Endothelial cell of umbilical vein (primary cell): ENCODE measurements at regions not wholly inside any gene's neighbourhood (a gene's known extent, or its start where the extent isn't known, plus 50 kb on each side); places are given as distances from the start of the nearest gene placed in this dataset.

Experiments
- BruUV-seq: library from RNA; stranded (reverse); fragments of 400-500 nt; replicated peaks from 2 replicates; lab custom pipeline; 2021; lab: Mats Ljungman, UMichigan
- CTCF ChIA-PET: fragments of 300-600, 350-600 bp; sonication (Branson Sonifier 250); formaldehyde crosslinking; loops from one replicate; lab custom pipeline; 2021; ENCODE audit warnings: antibody characterized with exemption, inconsistent platforms; lab: Charles Lee
- POLR2A ChIA-PET: fragments of 300-600, 350-600 bp; sonication (Branson Sonifier 250); formaldehyde crosslinking; loops from one replicate; lab custom pipeline; 2021; ENCODE audit warnings: antibody characterized with exemption, inconsistent platforms; lab: Charles Lee
- DNase-seq: peaks from one replicate; pipeline ENCODE4 v3.0.0-alpha.2; 2011; ENCODE audit warnings: low read depth, low spot score
- FAIRE-seq: peaks from 2 replicates; lab custom pipeline; 2011; peaks lifted over from hg19 to GRCh38; lab: Jason Lieb, UNC
- H2AFZ ChIP-seq: 2 replicates; pipeline ENCODE4 v1.6.0; 2012; ENCODE audit warnings: low read depth, low read length, control low read depth, inconsistent platforms
- H3K27ac ChIP-seq: 2 replicates; pipeline ENCODE4 v1.5.1; 2011; ENCODE audit warnings: low read depth, mild to moderate bottlenecking, control low read depth, low read length, moderate library complexity; ENCODE audit not compliant: insufficient read depth
- H3K27me3 ChIP-seq, 2 experiments: 2 replicates each; pipeline versions ENCODE4 v1.6.0 to v1.6.1; 2011; ENCODE audit warnings: low read length in 2 of 2, mixed read lengths in 1 of 2; ENCODE audit not compliant: control insufficient read depth in 2 of 2, insufficient read depth in 2 of 2
- H3K36me3 ChIP-seq, 2 experiments: 2 replicates in 1 of 2; 3 replicates in 1 of 2; pipeline ENCODE4 v1.5.1; 2011; ENCODE audit warnings: low read length in 2 of 2, mild to moderate bottlenecking in 1 of 2, moderate library complexity in 1 of 2; ENCODE audit not compliant: control insufficient read depth in 2 of 2, insufficient read depth in 2 of 2; ENCODE audit errors: extremely low read depth in 1 of 2
- H3K4me1 ChIP-seq: 3 replicates; pipeline ENCODE4 v1.5.1; 2011; ENCODE audit warnings: mild to moderate bottlenecking, low read length; ENCODE audit not compliant: control insufficient read depth, insufficient read depth; ENCODE audit errors: extremely low read depth
- H3K4me2 ChIP-seq: 2 replicates; pipeline ENCODE4 v1.6.1; 2011; ENCODE audit warnings: low read length, control low read depth, mixed read lengths; ENCODE audit not compliant: insufficient read depth
- H3K4me3 ChIP-seq, 3 experiments: fragments of 200-600 bp in 1 of 3; sonication (generic), shearing (Covaris generic) in 1 of 3; replicated peaks in 1 of 3; 2 replicates each; pipeline ENCODE4 v1.5.1; 2011 to 2016; ENCODE audit warnings: control low read depth in 3 of 3, low read length in 3 of 3, mild to moderate bottlenecking in 2 of 3, inconsistent platforms in 1 of 3, low read depth in 1 of 3, moderate library complexity in 1 of 3; ENCODE audit not compliant: insufficient read depth in 1 of 3
- H3K79me2 ChIP-seq: 2 replicates; pipeline ENCODE4 v1.6.0; 2012; ENCODE audit warnings: low read length, inconsistent platforms; ENCODE audit not compliant: control insufficient read depth, insufficient read depth
- H3K9ac ChIP-seq: replicated peaks from 2 replicates; pipeline ENCODE3; 2011; ENCODE audit warnings: low read length, control low read depth; ENCODE audit not compliant: insufficient read depth; ENCODE audit errors: extremely low read depth
- H3K9me1 ChIP-seq: replicated peaks from 3 replicates; pipeline ENCODE4 v1.6.0; 2011; ENCODE audit warnings: mild to moderate bottlenecking, low read length; ENCODE audit not compliant: control insufficient read depth, insufficient read depth; ENCODE audit errors: extremely low read depth
- H3K9me3 ChIP-seq: replicated peaks from 2 replicates; pipeline ENCODE4 v1.5.1; 2012; ENCODE audit warnings: low read length, inconsistent platforms; ENCODE audit not compliant: control insufficient read depth, insufficient read depth
- H4K20me1 ChIP-seq: replicated peaks from 2 replicates; pipeline ENCODE3; 2011; ENCODE audit warnings: mild to moderate bottlenecking, low read length; ENCODE audit not compliant: control insufficient read depth, insufficient read depth; ENCODE audit errors: extremely low read depth
- GATA2 ChIP-seq: IDR thresholded peaks from 2 replicates; pipeline ENCODE4 v1.7.0; 2011; ENCODE audit warnings: low read depth, mild to moderate bottlenecking, moderate library complexity, mixed read lengths, low read length; ENCODE audit not compliant: insufficient read length, insufficient read depth
- MYC ChIP-seq: IDR thresholded peaks from one replicate; pipeline ENCODE4 v1.6.1; 2011; ENCODE audit warnings: mild to moderate bottlenecking, low read depth, low read length
- dilution Hi-C: fragments of 300-500 bp; cut with MboI; formaldehyde crosslinking; loops from one replicate; pipeline ENCODE4 v1.15.0; 2019; ENCODE audit warnings: low sequenced_read_pairs; ENCODE audit not compliant: extremely low pct_ligation_motif_present
- intact Hi-C: fragments of 100-400 bp; cut with micrococcal nuclease; formaldehyde crosslinking; loops from one replicate; pipeline ENCODE4 v1.10.0; 2022
- TF ChIP-seq, protein P1 (sequence below): IDR thresholded peaks from 2 replicates; pipeline ENCODE4 v1.6.1; 2011; ENCODE audit not compliant: insufficient read depth, insufficient read length

DNA sequence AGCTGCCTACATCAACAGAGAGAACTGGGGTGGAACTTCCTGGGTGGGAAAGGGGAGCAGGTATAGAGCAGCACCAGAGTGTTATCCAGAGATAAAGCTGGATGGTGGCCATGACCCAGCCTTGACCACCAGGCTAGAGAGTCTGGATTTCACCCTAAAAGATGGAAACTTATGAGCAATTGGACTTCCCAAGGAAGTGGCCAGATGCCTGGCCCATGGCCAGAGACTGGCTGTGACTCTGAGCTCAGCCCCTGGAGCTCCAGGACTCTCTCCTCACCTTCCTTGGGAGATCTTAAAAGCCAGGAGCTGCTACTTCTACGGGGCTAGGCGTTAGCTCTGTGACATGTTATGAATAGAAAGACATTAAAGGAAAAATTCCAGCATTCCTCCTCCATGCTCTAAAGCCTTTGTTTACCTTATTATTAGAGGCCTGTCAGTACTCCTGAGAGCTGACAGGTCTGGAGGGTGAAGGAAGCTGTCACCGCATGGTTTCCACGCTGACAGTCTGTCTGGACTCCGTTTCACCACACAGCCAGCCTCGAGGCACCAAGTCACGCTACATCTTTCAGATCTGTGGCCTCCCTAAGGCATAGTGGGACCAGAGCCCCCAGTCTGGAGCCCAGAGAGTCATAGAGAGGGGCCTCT is 260.0 kb upstream of the SIX2 start:
- dilution Hi-C loops: no loop called here
- Histone ChIP-seq H3K27me3 (no peaks in the 10 kb centered on the region), H3K27ac (no peak overlapping the region), H2AFZ (no peak overlapping the region), H3K79me2 (no peaks in the 10 kb centered on the region), H3K9me3 (no peaks in the 10 kb centered on the region), H3K4me1 (peaks cover 15% of the 10 kb centered on the region), H3K9ac (no peak overlapping the region), H3K4me2 (no peak overlapping the region), H3K36me3 (no peaks in the 10 kb centered on the region), H3K9me1 (no peaks in the 10 kb centered on the region), H3K4me3 (no peak overlapping the region), H4K20me1 (no peaks in the 10 kb centered on the region)
- DNase-seq (peak; percentile 69), FAIRE-seq (peak; percentile 86)
- CTCF ChIA-PET: interaction anchor here (1.0 to 1.6 kb wide), 4 partner anchors 10 to 33 kb away, joined by 3 to 6 read pairs (median 4); no protein-coding TSS in a partner anchor
- intact Hi-C loops: no loop called here
- POLR2A ChIA-PET: interaction anchor here (0.6 kb wide), 1 partner anchor 13 kb away, joined by 3 read pairs; no protein-coding TSS in a partner anchor
- no TSS peak for BruUV-seq
- TF ChIP-seq, protein P1, sequence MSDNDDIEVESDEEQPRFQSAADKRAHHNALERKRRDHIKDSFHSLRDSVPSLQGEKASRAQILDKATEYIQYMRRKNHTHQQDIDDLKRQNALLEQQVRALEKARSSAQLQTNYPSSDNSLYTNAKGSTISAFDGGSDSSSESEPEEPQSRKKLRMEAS: no peak
- TF ChIP-seq GATA2: peak; percentile 24

DNA sequence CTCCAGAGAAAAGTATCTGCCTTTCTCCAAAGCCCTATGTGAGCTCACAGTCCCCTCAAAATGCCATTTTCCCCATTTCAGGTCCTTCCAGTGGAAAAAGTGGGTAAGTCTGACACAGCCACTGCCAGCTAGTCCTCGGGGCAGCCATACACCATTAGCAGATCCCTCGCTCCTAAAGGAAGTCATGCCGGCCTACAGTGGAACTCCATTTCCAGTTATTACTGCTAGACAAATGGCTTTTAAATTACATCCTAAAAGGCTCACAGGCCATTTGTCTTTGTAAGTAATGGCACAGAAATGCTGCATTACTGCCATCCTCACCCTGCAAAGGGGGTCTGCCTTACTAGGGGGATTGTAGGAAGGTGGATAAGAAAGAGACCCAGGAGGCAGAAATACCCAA is 259.4 kb upstream of the SIX2 start:
- POLR2A ChIA-PET: interaction anchor here (0.6 kb wide), 1 partner anchor 13 kb away, joined by 3 read pairs; no protein-coding TSS in a partner anchor
- no peak overlapping the region for H3K4me2 ChIP-seq
- no peaks in the 10 kb centered on the region for H3K9me3 ChIP-seq
- H3K9me1 ChIP-seq: no peaks in the 10 kb centered on the region
- intact Hi-C loops (no loop called here), dilution Hi-C loops (no loop called here)
- H3K27ac ChIP-seq: no peak overlapping the region
- peaks cover 21% of the 10 kb centered on the region for H3K4me1 ChIP-seq
- H2AFZ ChIP-seq: no peak overlapping the region
- H4K20me1 ChIP-seq: no peaks in the 10 kb centered on the region
- BruUV-seq: no TSS peak
- H3K9ac ChIP-seq: no peak overlapping the region
- DNase-seq: no peak
- H3K27me3 ChIP-seq: no peaks in the 10 kb centered on the region
- no peak for FAIRE-seq
- H3K36me3 ChIP-seq: no peaks in the 10 kb centered on the region
- CTCF ChIA-PET: interaction anchor here (1.0 to 1.6 kb wide), 4 partner anchors 11 to 99 kb away, joined by 3 to 6 read pairs (median 4); no protein-coding TSS in a partner anchor
- no peaks in the 10 kb centered on the region for H3K79me2 ChIP-seq
- no peak for TF ChIP-seq MYC
- H3K4me3 ChIP-seq: no peak overlapping the region
